A673 (cell line): ENCODE measurements at regions not wholly inside any gene's neighbourhood (a gene's known extent, or its start where the extent isn't known, plus 50 kb on each side); places are given as distances from the start of the nearest gene placed in this dataset.

Experiments
- BruUV-seq: library from RNA; stranded (reverse); fragments of 400-500 nt; replicated peaks from 2 replicates; lab custom pipeline; 2021; lab: Mats Ljungman, UMichigan
- CTCF ChIA-PET: fragments of 300-600 bp; sonication (Branson Sonifier 250); formaldehyde crosslinking; loops from one replicate; lab custom pipeline; 2022; ENCODE audit warnings: antibody characterized with exemption; lab: Charles Lee
- POLR2A ChIA-PET: fragments of 300-600 bp; sonication (Branson Sonifier 250); formaldehyde crosslinking; loops from one replicate; lab custom pipeline; 2022; ENCODE audit warnings: antibody characterized with exemption; ENCODE audit not compliant: low non-redundant PET; lab: Charles Lee
- DNase-seq: peaks from one replicate; pipeline ENCODE4 v3.0.0-alpha.2; 2015; ENCODE audit warnings: low spot score
- H3K27ac ChIP-seq: fragments of 200-600 bp; sonication (generic); 2 replicates; pipeline ENCODE4 v1.5.1; 2016; ENCODE audit warnings: mixed run types, low read depth, mild to moderate bottlenecking, mixed read lengths, antibody characterized with exemption, low read length; ENCODE audit not compliant: poor library complexity, severe bottlenecking
- H3K27me3 ChIP-seq: fragments of 200-600 bp; sonication (generic); replicated peaks from 2 replicates; pipeline ENCODE4 v1.6.1; 2017; ENCODE audit warnings: mixed run types, low read depth, mild to moderate bottlenecking, mixed read lengths, antibody characterized with exemption, low read length; ENCODE audit not compliant: insufficient read depth, poor library complexity
- H3K36me3 ChIP-seq: fragments of 200-600 bp; sonication (generic); 2 replicates; pipeline ENCODE4 v1.6.1; 2016; ENCODE audit warnings: mixed run types, mild to moderate bottlenecking, mixed read lengths, antibody characterized with exemption, low read length; ENCODE audit not compliant: insufficient read depth, poor library complexity, severe bottlenecking
- H3K4me1 ChIP-seq: fragments of 200-600 bp; sonication (generic); 2 replicates; pipeline ENCODE4 v1.6.1; 2017; ENCODE audit warnings: mixed run types, mild to moderate bottlenecking, mixed read lengths, antibody characterized with exemption, low read length; ENCODE audit not compliant: insufficient read depth, poor library complexity, severe bottlenecking
- H3K4me3 ChIP-seq: fragments of 200-600 bp; sonication (generic); 2 replicates; pipeline ENCODE4 v1.5.1; 2016; ENCODE audit warnings: low read depth, mixed run types, mild to moderate bottlenecking, mixed read lengths, low read length; ENCODE audit not compliant: poor library complexity, severe bottlenecking
- H3K9me3 ChIP-seq: fragments of 200-600 bp; sonication (generic); 2 replicates; pipeline ENCODE4 v1.6.1; 2016; ENCODE audit warnings: mixed run types, low read depth, mild to moderate bottlenecking, mixed read lengths, antibody characterized with exemption, low read length; ENCODE audit not compliant: poor library complexity, severe bottlenecking
- CTCF ChIP-seq: fragments of 300-800, 200-600 bp; sonication (generic); conservative IDR thresholded peaks from 2 replicates; pipeline ENCODE4 v1.5.1; 2017; ENCODE audit warnings: low read depth, mild to moderate bottlenecking, antibody characterized with exemption, low read length, moderate library complexity, mixed read lengths
- EZH2 ChIP-seq: fragments of 200-600 bp; sonication (generic); IDR thresholded peaks from 2 replicates; pipeline ENCODE4 v1.6.1; 2017; ENCODE audit warnings: borderline replicate concordance, low read depth, mild to moderate bottlenecking, mixed read lengths, antibody characterized with exemption, low read length; ENCODE audit not compliant: poor library complexity, severe bottlenecking
- intact Hi-C: fragments of 100-400 bp; cut with micrococcal nuclease; formaldehyde crosslinking; loops from one replicate; pipeline ENCODE4 v1.10.0; 2022; ENCODE audit not compliant: unreplicated experiment

DNA sequence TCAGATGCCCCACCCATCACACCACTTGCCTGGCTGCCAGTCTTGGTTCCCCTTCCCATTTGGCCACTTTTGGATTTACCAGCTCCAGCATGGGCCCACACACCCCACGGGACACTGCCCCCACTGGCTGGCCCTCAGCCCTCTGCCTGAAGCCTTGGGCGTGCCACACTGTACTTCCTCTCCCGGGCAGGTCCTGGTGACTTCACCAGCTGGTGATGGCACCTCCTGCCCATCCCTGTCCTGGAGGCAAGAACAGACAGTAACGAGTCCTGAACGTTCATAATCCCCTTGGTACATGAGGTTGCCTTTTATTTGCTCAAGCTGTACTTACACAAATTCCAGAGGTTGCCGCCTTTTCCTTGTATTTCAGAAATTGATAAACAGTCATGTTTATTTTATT lies 81.1 kb downstream of the TMEM17 start:
- CTCF ChIA-PET: no interaction called here
- no peak for DNase-seq
- no peaks in the 10 kb centered on the region for H3K36me3 ChIP-seq
- H3K27ac ChIP-seq: no peak overlapping the region
- H3K4me3 ChIP-seq: no peak overlapping the region
- intact Hi-C loops: no loop called here
- no peaks in the 10 kb centered on the region for H3K9me3 ChIP-seq
- POLR2A ChIA-PET: no interaction called here
- TF ChIP-seq EZH2: no peak
- TF ChIP-seq CTCF: no peak
- no TSS peak for BruUV-seq
- H3K27me3 ChIP-seq: no peaks in the 10 kb centered on the region
- H3K4me1 ChIP-seq: no peaks in the 10 kb centered on the region

DNA sequence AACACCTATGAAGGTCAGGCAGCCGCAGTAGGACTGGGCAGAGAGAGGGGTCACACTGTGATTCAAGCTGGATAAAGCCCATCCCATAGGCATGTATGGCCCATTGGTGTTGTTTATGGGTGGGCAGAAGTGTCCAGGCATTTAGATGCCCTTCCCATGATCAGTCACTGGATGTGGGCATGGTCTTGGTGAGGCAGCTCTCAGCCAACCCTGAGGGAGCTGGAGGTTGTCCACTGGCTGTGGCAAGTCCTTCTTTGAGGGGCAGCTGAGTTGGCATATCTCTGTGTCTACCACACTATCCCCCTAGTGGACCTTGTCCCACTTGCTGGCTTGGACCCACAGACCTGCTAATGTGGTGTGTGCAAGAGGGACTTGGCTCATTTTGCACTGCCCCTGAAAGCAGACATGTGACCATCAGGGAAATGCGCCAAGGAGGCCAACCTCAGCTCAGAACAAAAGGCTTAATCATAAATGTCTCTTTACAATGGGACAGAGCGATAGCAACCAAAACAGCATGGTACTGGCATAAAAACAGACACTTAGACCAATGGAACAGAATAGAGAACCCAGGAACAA lies 82.0 kb downstream of the TMEM17 start:
- intact Hi-C loops: no loop called here
- H3K36me3 ChIP-seq: no peaks in the 10 kb centered on the region
- TF ChIP-seq CTCF (no peak), EZH2 (no peak)
- no peak overlapping the region for H3K4me3 ChIP-seq
- ChIA-PET POLR2A (no interaction called here), CTCF (interaction anchor here (0.6 kb wide), 1 partner anchor 591 kb away, joined by 3 read pairs; no protein-coding TSS in a partner anchor)
- no TSS peak for BruUV-seq
- H3K4me1 ChIP-seq: no peaks in the 10 kb centered on the region
- H3K9me3 ChIP-seq: no peaks in the 10 kb centered on the region
- H3K27ac ChIP-seq: no peak overlapping the region
- no peak for DNase-seq
- H3K27me3 ChIP-seq: no peaks in the 10 kb centered on the region

DNA sequence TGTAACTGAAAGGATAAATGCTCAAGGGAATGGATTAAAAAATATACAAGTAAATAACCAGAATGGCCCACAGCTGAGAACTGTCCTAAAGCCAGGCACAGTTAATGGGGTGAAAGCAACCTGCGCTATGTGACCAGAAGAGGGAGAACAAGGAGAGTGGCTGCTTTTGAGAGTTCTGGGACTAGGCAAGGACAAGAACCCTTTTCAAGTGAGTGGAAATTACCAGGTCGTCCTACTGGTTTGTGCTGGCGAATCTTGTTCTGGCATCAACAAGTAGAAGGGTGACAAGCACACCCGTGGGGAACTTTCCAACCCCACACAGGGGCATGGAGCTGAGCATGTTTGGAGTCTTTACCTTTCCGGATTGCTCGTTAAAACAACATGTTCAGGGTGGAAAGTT lies 82.8 kb downstream of the TMEM17 start:
- DNase-seq: no peak
- H3K27me3 ChIP-seq: no peaks in the 10 kb centered on the region
- no peak overlapping the region for H3K27ac ChIP-seq
- TF ChIP-seq CTCF (0 out of 2 replicates have a peak, but pooled peaks have one; percentile 15), EZH2 (no peak)
- ChIA-PET POLR2A (no interaction called here), CTCF (no interaction called here)
- no peaks in the 10 kb centered on the region for H3K9me3 ChIP-seq
- H3K4me1 ChIP-seq: no peaks in the 10 kb centered on the region
- H3K36me3 ChIP-seq: no peaks in the 10 kb centered on the region
- BruUV-seq: no TSS peak
- intact Hi-C loops: no loop called here
- H3K4me3 ChIP-seq: no peak overlapping the region
